GM19452 (cell line): ENCODE measurements at regions not wholly inside any gene's neighbourhood (a gene's known extent, or its start where the extent isn't known, plus 50 kb on each side); places are given as distances from the start of the nearest gene placed in this dataset.

ENCODE experiments used
- ATAC-seq: cut with Tn5 transposase; IDR thresholded peaks from one replicate; pipeline ENCODE4 v1.9.1; 2021; ENCODE audit not compliant: unreplicated experiment

GRCh38 chr14:89613260-89614008 is 196.4 kb upstream of the FOXN3 start:
- no peak for ATAC-seq

- no peak for ATAC-seq
Measured at GRCh38 chr14:89609500-89610100, 192.6 kb upstream of the FOXN3 start.

DNA sequence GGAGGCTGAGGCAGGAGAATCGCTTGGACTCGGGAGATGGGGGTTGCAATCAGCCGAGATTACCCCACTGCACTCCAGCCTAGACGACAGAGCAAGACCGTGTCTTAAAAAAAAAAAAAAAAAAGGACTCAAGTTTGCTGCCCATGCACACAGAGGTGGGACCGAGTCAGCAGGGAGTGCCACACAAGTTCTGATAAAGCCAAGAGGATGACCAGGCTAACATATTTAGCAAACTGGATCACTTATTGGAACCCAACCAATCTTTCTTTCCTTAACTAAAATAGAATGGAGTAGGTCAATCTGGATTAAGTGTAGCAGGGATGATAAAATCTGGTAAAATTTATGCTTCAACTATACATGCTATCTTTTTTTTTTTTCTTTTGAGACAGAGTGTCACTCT is 190.4 kb upstream of the FOXN3 start:
- no peak for ATAC-seq

GRCh38 chr14:89603938-89604480 is 187.0 kb upstream of the FOXN3 start:
- ATAC-seq: no peak

DNA sequence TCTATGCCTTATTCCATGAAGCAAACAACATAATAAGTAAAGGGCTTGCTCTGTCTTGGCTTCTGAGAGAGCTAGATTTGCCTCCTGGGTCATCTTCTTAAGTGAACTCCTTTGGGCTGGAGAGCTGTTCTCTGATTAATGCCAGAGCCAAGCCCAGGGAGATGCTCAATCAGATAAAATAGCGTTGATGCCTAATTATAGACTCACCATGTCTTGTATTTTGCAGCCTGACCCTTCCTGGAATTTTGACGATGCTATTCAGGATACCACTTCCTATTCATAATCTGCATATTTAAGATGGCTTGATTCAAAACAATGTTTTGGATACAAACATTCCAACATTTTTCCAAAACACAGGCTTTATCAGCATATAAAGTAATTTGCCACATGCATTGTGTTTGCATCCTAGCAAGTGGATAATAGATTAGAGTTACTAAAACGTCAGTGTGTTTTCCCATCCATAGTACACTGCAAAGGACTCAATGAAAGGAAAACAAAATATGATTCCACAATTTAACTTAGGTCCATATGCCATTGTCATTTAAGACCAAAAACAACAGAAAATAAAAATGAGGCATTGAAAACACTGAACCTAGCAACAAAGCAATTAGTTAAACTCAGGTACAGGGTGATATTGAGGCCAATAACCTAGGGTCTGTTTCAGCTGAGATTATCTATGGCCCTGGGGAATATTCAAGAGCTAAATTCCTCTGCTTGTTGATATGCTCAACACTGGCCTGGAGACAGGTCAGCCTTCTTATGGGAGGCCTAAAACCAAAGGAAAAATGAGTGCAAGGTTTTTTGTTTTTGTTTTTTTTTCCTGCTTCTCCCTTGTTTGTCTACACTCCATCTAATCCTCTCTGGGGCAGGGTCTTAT is 184.2 kb upstream of the FOXN3 start:
- ATAC-seq: no peak

GRCh38 chr14:89600029-89600428 is 183.0 kb upstream of the FOXN3 start:
- ATAC-seq: no peak

- no peak for ATAC-seq
Measured at GRCh38 chr14:89598548-89599186, 181.6 kb upstream of the FOXN3 start.

- ATAC-seq: no peak
Measured at GRCh38 chr14:89592961-89593360, 175.9 kb upstream of the FOXN3 start.

- no peak for ATAC-seq
Measured at GRCh38 chr14:89589400-89590118, 172.5 kb upstream of the FOXN3 start.

- ATAC-seq: no peak
Measured at GRCh38 chr14:89588840-89589296, 171.8 kb upstream of the FOXN3 start.

DNA sequence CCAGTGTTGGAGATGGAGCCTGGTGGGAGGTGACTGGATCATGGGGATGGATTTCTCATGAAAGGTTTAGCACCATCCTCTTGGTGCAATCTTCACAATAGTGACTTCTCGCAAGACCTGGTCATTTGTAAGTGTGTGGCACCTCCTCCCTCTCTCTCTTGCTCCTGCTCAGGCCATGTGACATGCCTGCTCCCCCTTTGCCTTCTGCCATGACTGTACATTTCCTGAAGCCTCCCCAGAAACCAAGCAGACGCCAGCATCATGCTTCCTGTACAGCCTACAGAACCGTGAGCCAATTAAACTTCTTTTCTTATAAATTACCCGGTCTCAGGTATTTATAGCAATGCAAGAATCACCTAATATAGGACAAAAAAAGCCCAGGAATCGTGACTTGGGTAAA is 171.0 kb upstream of the FOXN3 start:
- ATAC-seq: no peak

GRCh38 chr14:89587136-89587420 is 170.0 kb upstream of the FOXN3 start:
- ATAC-seq: no peak

DNA sequence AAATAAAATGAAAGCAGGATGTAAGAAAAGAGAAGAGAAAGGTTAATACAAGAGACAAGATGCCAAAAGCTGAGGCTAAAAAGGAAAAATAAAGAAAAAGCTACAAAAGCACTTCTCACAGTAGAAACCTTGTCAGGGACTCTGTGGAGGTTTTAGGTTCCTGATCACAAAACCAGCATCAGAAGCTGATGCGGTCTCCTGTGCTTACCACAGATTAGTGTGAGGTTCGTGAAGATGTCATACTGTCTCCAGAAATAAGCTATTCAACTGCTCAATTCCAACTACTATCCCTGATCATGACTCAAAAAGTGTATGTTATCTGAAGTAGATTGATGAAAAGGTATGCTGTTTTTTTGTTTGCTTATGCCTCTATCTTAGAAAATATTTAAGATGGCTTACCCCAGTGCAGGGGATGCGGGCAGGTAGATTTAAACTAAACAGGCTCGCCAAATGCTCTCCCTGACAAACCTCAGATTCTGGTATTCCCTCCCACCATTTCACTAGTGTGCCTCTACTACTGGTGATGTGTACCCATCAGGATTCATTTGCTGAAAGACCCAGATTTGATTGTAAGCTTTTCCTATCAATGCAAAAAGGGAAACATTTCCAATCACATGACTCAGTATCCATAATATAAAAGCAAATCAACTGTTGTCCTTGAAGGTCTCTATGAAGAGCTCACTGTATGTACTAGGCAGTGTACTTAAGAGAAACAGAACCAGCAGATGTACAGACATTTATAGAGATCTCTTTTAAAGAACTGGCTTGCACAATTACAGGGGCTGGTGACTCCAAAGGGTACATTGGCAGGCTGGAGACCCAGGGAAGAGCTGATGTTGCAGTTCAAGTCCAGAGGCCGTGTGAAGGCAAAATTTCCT is 169.5 kb upstream of the FOXN3 start:
- ATAC-seq: no peak

DNA sequence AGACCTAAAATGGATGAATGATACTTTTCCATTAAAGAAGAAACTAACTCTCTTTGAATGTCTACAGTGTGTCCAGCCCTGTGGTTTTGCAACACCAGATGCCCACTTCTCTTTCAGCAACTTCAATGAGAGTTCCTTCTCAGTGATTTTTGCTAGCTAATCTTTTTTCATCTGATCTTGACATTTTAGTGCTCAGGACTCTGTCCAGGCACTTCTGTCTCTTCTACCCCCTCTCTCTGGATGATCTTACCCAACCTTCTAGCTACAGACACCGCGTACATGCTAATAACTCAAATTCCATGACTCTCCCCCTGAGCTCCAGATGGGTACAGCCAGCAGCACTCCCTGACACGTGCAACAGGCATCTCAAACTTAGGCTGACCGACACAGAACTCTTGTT is 161.1 kb upstream of the FOXN3 start:
- ATAC-seq: no peak

GRCh38 chr14:89576960-89577359 is 159.9 kb upstream of the FOXN3 start:
- no peak for ATAC-seq

DNA sequence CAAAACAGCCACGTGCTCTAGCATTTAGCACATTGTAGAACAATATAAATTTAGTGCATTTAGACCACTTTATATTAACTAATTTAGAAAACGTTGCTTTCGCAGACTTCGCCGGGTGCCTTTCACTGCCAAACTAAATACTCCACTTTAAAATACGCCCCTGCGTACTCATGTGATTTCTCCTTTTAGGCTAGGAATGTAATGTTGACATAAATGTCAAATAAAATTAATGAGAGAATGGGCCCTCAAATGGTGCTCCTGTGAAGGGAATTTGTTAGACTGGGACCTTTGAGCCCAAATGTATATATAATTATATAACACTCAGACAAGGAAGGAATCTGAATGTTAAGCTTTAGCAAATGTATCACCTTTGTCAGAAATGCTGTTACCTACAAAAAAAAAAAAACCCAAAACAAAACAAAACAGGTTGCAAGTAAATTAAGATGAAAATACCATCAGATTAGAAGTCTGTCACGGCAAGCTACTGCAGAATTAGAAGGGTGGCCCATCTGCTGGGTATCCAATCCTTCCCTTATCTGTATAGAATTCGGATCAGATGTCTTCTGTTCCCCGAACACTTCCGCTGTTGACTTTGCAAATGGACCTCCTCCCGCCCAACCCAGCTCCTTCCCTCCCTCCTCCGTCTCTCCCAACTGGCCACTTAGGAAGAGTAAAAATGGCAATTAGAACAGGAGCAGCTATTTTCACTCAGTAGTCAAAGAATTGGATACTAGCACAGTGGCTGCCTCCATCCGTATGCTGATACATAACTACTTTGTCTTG is 159.3 kb upstream of the FOXN3 start:
- ATAC-seq: no peak

GRCh38 chr14:89575386-89576061 is 158.5 kb upstream of the FOXN3 start:
- ATAC-seq: no peak

GRCh38 chr14:89574420-89574819 is 157.4 kb upstream of the FOXN3 start:
- no peak for ATAC-seq

DNA sequence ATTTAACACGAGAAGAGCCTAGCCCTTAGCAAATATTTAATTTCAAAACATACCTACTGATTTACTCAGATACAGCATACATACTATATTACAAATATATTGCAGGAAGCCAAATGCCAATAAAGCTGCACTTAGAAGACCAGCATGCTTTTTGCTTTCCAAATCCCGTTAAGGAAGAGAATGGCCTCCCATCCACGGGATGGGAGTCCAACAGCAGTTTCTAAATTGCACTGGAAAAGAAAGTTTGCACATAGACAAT is 156.3 kb upstream of the FOXN3 start:
- ATAC-seq: no peak
